Liver (tissue), 3 donors: ENCODE measurements at regions not wholly inside any gene's neighbourhood (a gene's known extent, or its start where the extent isn't known, plus 50 kb on each side); places are given as distances from the start of the nearest gene placed in this dataset.

ENCODE experiments used
- GABPA ChIP-seq, 2 donors: IDR thresholded peaks in 1 of 2; conservative IDR thresholded peaks in 1 of 2; 2 replicates each; pipeline ENCODE4 v1.6.1; 2016; ENCODE audit warnings: antibody characterized with exemption in 2 of 2, mild to moderate bottlenecking in 1 of 2, moderate library complexity in 1 of 2
- RAD21 ChIP-seq, 2 donors: IDR thresholded peaks; 2 replicates each; pipeline ENCODE4 v1.6.1; 2016; ENCODE audit warnings: antibody characterized with exemption in 2 of 2, mild to moderate bottlenecking in 2 of 2
- YY1 ChIP-seq: IDR thresholded peaks from 2 replicates; pipeline ENCODE4 v1.6.1; 2016; ENCODE audit warnings: antibody characterized with exemption, mild to moderate bottlenecking
- TF ChIP-seq, protein P1 (sequence below): fragments of 150-350 bp; IDR thresholded peaks from 2 replicates; pipeline ENCODE4 v1.5.1; 2017; ENCODE audit warnings: improper control_type of control experiment, low read depth, low read length; ENCODE audit not compliant: missing input control
- donor health status: healthy.
- donor health status: healthy.

DNA sequence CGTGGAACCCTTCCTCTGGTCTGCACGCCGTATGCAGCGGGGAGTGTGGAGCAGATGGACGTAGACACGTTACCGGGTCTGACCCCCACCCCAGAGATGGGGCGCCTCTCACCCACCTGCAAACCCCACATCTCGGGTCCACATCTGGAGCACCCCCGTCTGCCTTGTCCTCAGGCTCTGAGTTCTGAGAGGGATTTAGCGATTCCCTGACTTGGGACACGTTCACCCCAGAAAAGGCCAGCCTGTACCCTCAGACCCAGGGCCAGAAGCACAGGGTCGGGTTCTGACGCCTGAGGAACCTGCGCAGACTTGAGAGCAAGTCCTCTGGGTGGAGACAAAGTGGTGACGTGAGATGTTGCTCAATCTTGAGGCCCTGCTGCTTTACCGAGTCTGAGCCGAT lies 1138.5 kb downstream of the BRD1 start:
- no peak for TF ChIP-seq RAD21 (IDR thresholded peaks at IDR 0.05)
- TF ChIP-seq, protein P1, sequence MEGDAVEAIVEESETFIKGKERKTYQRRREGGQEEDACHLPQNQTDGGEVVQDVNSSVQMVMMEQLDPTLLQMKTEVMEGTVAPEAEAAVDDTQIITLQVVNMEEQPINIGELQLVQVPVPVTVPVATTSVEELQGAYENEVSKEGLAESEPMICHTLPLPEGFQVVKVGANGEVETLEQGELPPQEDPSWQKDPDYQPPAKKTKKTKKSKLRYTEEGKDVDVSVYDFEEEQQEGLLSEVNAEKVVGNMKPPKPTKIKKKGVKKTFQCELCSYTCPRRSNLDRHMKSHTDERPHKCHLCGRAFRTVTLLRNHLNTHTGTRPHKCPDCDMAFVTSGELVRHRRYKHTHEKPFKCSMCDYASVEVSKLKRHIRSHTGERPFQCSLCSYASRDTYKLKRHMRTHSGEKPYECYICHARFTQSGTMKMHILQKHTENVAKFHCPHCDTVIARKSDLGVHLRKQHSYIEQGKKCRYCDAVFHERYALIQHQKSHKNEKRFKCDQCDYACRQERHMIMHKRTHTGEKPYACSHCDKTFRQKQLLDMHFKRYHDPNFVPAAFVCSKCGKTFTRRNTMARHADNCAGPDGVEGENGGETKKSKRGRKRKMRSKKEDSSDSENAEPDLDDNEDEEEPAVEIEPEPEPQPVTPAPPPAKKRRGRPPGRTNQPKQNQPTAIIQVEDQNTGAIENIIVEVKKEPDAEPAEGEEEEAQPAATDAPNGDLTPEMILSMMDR, result no peak
- TF ChIP-seq GABPA (IDR thresholded peaks at IDR 0.05 in 1 of 2, conservative IDR thresholded peaks at IDR 0.05 in 1 of 2), result no peak
- TF ChIP-seq YY1, result no peak
